ENCODE measurements at regions not wholly inside any gene's neighbourhood (a gene's known extent, or its start where the extent isn't known, plus 50 kb on each side); places are given as distances from the start of the nearest gene placed in this dataset.
"Not testable (repeated sequence)": the region's sequence is repeated elsewhere in the genome, so short reads cannot be mapped to it uniquely, and the experiment has no call there.

DNA sequence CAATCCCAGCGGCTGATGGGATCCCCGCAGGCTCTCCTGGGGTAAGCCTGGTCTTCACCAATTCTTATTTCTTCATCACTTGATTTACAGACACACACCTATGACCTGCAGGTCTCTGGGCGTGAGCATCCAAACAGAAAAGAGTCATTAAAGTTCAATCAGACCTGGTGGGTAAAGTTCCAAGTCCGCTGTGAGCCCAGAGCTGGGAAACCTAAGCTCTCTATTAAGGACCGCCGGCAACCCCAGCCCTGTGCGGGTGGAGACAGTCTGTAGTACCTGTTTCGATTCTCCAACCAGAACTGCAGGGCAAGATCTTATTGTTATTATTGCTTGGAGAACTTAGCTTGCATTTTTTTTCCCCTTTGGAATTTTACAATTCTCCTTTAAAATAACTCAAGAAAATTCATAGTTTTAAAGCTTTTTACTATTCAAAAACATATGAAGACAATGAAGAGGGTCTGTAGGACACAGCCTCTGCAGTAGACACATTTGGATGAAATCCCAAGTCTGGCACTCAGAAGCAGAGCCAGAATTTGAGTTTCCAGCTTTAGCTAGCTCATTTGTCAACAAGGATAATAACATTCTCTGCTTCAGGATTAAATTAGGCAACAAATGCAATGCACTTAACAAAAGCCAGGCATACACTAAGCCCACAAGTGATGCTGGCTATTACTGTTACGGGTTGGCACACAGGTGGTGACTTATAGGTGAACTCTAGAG is 376.4 kb downstream of the INSIG2 start:
- DNase-seq (ENCODE audit: low read depth), result no peak

GRCh38 chr2:118464046-118464445 is 375.8 kb downstream of the INSIG2 start:
- no peak for DNase-seq (ENCODE audit: low read depth)

- DNase-seq (ENCODE audit: low read depth), result no peak
Measured at GRCh38 chr2:118460425-118460824, 372.2 kb downstream of the INSIG2 start.

DNA sequence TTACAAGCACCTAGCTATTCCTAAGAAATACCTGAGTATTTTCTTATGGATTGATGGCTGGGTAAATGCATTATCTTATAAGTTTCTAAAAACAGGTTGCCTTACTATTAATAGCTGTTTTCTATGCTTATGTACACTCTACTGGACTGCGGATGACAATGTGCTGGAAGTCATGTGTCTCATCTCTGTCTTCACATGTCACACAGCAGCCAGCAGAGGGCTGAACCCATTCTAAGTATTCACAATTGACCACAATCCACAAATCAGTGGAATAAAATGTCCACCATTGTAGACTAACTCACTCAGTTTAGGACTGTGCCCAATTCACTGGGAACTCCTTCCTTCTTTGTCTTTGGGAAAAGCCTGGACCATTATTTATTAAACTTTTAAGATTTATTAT is 371.2 kb downstream of the INSIG2 start:
- DNase-seq (ENCODE audit: low read depth), result no peak

DNA sequence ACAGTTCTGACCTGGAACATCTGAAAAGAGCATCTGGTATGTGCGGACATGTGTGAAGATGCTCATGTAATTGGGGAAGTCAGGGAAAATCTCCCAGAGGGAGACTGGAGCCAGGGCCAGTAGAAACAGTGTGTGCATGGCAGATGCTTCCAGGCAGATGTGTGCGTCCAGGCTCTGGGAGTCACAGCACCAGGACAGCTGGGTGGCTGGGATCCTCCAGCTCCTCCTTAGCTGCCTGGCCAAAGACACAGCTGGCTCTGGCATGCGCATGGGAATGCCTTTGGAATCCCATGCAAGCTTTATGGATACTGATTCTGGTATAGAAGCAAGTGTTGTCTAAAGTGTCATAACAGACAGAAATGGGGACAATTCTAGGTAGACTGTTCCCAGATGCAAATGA is 369.7 kb downstream of the INSIG2 start:
- DNase-seq (ENCODE audit: low read depth), result no peak

DNA sequence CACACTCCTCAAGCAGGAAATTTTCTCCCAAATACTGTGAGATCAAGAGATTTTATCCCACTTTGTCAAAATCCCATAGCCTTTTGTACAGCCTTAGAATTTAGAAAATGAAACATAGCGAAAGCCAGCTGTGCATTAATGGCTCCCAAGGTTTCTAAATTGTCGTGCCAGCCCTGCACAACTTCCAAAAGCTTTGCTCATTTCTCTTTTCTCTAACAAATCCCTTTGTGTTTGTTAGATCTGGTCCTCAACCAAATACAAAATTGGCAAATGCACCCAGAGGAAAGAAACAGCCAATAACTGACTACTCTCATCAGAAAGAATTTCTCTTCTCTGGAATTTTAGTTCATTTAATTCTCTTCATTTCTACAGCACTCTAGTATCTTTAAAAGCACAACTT is 361.1 kb downstream of the INSIG2 start:
- DNase-seq (ENCODE audit: low read depth), result no peak

DNA sequence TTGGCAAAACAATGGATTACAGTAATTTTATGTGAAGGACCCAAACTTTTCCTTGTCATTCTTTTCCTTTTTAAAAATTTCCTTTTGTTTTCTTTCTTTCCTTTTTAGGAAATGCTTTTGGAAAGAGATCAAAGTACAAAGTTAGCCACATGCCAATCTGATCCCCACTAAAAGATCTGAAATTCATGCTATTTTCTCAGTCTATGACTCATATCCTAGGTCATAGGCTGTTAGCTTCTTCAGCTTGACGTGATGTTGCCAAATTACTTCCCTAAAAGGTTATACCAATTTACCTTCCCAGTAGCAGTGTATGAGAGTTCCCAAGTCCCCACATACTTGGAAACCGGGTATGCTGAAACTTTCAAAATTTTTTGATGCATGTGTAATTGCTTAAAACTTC is 355.3 kb downstream of the INSIG2 start:
- no peak for DNase-seq (ENCODE audit: low read depth)

DNA sequence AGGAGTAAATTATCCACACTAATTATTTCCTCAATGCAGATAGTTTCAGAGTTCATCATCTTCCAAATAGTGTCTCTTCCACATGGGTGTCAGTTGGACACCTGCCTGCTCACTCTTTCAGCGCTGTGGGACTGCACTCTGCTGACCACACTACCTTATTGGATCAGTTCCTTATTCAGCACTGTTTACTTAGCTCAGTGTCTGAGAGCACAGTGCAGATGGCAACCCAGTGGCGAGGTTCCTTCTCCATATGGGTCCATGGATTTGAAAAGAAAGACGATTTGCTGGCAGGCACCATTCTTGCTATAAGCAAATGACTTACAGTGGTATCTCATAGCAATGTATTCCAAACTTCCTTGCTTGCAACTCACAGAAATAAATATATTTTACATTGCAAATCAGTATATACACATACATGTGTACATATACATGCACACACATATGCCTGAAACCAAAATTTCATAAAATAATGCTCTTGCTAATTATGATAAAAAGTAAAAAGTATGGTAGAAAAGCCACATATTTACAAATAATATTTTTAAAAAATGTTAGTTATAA is 354.8 kb downstream of the INSIG2 start:
- DNase-seq (ENCODE audit: low read depth), result no peak

DNA sequence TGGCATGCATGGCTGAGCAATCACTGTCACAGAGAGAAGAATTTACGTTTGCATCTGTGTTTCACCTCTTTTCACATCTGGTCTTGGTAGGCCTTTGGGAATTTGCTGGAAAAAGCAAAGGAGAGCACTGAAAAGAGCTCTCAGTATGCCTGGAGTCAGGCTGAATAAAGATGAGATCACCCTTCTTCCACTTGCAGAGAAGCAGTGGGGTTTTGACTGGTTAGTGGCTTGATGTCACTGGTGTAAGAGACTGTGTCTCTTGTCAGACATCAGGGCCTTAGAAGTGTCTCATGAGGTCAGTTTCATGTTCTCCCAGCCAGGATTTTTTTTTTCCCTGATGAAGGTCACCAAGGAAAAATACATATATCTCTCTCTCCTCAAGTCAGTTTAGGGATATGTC is 353.8 kb downstream of the INSIG2 start:
- no peak for DNase-seq (ENCODE audit: low read depth)

DNA sequence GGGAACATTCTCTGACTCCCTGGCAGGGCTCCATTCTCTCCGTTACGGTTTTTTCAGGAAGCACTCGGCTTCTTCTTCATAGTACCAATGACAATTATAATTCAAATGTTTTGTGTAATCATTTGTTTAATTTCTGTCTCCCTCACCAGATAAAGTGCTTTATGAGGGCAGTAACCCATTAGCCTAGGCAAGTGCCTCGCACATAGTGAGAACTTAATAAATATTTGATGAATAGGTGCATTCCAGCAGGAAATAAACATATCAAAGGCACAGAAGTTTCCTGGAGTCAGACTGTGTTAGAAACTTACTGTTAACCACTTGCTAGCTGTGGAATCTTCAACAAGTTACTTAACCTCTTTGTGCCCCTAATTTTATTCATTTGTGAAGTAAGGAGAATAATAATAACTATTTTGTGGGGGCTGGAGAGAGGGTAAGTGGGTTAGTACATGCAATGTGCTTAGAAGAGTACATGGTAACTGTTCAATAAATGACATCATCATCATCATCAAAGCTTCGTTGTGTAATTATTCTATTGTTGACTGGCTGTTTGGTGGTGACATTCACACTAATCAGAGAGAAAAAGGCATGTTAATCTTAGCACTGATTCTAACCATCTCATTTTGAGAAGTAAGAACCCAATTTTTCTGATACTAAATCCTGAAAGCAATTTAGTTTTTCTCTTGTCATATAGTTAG is 352.3 kb downstream of the INSIG2 start:
- no peak for DNase-seq (ENCODE audit: low read depth)

- DNase-seq (ENCODE audit: low read depth), result no peak
Measured at GRCh38 chr2:118437501-118437900, 349.2 kb downstream of the INSIG2 start.

DNA sequence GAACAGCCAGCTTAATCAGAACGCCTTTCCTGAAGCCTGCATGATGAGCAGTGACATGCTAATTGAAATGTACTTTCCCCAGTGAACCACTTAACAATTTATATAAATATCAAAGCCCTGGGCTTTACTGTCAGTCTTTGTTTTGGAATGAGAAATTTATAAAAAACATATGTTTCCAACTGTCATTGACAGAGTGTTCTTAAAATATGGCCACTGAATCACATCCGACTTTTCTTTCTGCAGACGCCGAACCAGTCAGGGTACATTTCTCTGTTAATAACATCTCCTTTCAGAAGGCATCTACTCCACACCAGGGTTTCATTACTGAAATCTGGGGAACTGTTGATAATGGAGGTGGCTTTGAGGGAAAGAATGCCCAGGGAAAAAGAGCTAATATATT is 343.7 kb downstream of the INSIG2 start:
- DNase-seq (ENCODE audit: low read depth), result no peak

DNA sequence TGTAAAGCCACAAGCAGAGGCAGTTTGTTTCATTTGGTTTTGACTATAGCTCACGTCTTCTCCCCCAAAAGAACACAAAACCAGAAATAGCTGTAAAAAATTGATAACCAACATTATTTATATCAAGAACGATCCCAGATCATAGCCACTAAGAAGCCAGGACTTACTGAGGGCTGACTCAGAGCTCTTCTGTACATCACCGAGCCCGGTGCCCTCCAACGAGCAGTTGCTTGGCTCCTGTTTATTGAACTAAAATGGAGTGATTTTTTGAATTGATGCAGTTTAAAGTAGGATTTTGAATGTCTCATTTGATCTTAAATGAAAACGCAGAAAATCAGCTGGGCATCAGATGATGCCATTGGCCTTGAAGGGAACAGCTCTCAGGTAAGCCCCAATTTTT is 343.3 kb downstream of the INSIG2 start:
- DNase-seq (ENCODE audit: low read depth), result no peak

GRCh38 chr2:118431165-118431517 is 342.9 kb downstream of the INSIG2 start:
- DNase-seq (ENCODE audit: low read depth), result no peak

- DNase-seq (ENCODE audit: low read depth), result no peak
Measured at GRCh38 chr2:118430510-118431164, 342.4 kb downstream of the INSIG2 start.

DNA sequence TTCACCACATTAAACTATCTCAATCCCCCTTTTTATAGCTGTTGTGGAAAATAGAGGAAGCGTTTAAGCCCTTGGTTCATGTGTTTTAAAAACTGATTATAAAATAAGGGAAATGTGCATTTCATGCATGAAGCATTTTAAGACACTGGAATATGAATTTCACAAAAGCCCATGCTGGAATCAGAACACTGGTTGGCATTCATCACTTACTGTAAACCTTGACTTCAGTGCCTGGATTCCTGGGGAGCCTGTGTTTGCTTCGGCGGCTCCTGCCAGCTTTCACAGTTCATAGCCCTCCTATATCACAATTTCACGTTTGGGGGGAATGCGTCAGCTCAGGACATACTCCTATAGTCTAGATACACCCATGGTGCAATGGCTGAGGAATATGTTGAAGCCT is 336.9 kb downstream of the INSIG2 start:
- DNase-seq (ENCODE audit: low read depth), result no peak

DNA sequence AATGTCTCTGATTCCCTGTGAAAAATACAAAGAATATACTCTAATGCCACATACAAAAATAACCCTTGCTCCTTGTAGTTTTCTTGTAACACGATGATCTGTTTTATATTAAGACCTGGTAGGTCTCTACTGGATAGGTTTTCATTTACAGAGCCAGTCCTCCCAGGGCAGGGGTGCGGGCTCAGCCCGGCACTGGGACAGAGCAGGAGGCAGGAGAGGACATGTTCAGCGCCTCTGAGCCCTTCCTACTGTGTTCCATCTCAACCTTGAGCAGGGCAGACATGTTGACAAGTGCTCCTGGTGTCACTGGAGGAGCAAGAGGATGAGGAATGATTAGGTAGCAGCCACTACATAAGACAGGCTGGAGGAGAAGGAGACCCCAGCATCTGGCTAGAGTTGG is 335.5 kb downstream of the INSIG2 start:
- no peak for DNase-seq (ENCODE audit: low read depth)

DNA sequence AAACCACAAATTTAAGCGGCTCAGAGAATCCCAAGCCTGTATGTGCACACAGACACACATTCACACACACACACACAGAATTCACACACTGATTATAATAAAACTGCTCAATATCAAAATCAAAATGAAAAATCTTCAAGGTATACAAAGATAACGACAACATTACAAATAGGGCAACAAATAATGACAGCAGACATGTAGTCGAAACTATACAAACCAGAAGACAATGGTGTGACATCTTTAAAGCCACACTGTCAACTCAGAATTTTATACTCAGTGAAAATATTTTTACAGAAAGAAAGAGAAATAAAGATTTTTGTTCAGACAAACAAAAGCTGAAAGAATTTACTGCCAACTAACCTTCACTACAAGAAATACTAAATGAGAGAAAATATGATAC is 333.4 kb downstream of the INSIG2 start:
- DNase-seq (ENCODE audit: low read depth), result no peak

DNA sequence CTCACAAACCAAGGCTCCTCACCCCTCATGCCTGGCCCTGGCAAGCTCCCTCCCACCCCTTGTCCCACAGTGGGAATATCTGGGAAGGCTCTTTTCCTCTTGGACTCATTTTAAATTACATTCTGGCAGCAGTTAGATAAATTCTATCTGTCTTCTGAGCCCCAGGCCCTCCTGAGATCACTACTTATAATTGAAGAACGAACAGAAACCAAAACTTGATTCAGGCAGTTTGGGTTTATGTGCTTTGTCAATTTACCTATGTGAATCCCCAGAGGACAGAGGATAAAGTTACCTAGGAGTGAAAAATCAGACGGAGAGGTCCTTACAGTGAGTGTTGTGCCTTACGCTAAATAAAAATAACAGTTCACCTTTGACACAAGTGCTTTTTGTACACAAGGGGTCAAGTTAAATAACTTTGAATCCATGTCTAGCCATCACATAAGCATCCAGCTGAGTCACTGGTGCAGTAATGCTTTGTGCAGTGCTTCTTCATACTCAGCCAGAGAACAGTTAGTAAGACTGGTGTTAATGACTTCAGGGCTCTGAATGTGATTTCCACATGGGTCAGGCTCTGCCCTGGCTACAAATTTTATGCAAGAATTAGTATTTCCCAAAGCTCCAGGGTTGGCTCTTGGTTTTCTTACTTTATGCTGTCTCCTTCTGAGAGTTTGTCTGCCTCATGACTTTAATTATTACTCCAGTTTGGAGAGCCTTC is 329.3 kb downstream of the INSIG2 start:
- no peak for DNase-seq (ENCODE audit: low read depth)

GRCh38 chr2:118415186-118415585 is 326.9 kb downstream of the INSIG2 start:
- DNase-seq (ENCODE audit: low read depth), result not testable (repeated sequence)

DNA sequence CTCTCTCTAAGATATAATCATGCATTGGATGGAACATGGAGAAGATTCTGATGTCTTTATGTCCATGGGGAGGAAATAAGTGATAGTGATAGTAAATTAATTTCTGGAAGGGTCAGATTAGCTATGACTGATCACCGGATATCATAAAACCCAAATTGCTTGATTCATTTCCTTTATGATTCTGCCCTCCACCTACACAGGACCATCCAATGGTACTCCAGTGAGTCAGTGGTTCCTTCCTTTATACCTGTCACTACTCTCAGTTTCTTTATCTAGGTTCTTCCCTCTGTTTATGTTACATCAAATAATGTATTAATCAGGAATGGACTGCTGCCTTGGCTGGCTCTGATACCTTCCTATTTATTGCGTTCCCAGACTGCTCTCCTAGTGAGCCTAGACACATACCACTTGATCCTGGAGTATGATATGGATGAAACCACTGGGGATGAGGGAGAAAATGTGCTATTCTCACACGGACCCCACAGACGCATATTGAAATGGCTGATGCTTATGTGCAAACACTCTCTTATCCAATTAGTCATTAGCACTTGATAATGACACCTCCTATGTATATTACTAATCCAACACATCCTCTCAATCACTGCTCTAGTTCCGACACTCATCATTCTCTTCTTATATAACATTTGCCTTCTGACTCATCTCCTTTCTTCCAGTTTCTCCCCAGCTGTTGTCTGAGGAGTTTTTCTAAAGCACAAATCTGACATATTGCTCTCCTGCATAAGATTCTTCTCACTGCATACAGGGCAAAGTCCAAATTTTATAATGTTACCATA is 315.6 kb downstream of the INSIG2 start:
- no peak for DNase-seq (ENCODE audit: low read depth)

GRCh38 chr2:118388771-118389170 is 300.5 kb downstream of the INSIG2 start:
- no peak for DNase-seq (ENCODE audit: low read depth)

All from stimulated activated CD8-positive, alpha-beta memory T cell treated with anti-CD3 and anti-CD28 coated beads, Interleukin-4, amount 100 ng/mL, for 24 hours (primary cell).